Stimulated activated CD8-positive, alpha-beta memory T cell treated with anti-CD3 and anti-CD28 coated beads, Interleukin-2, amount 100 ng/mL, for 1 hour (primary cell): ENCODE measurements at regions not wholly inside any gene's neighbourhood (a gene's known extent, or its start where the extent isn't known, plus 50 kb on each side); places are given as distances from the start of the nearest gene placed in this dataset.
"Not testable (repeated sequence)": the region's sequence is repeated elsewhere in the genome, so short reads cannot be mapped to it uniquely, and the experiment has no call there.

ENCODE experiments used
- DNase-seq, 2 donors: peaks; one replicate each; pipeline ENCODE4 v3.0.0-alpha.2; 2020; ENCODE audit warnings: low read depth in 2 of 2

DNA sequence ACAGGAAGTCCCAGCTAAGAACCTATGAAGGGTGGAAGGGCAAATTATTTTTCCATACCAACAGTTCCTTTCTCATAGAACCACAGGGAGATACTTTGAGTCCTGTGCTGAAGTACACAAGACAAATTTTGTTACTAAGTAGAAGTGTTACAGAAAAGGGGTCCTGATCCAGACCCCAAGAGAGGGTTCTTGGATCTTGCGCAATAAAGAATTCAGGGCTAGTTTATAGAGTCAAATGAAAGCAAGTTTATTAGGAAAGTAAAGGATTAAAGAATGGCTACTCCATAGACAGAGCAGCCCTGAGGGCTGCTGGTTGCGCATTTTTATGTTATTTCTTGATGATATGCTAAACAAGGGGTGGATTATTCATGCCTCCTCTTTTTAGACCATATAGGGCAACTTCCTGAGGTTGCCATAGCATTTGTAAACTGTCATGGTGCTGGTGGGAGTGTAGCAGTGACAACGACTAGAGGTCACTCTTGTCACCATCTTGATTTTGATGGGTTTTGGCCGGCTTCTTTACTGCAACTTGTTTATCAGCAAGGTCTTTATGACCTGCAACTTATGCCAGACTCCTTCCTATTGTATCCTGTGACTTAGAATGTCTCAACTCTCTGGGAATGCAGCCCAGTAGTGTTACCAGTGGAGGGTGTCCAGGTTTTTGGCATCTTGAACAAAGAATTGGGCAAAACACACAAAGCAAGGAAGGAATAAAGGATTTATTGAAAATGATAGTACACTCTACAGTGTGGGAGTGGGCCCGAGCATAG lies 409.4 kb downstream of the SH2D4B start:
- DNase-seq: no peak

DNA sequence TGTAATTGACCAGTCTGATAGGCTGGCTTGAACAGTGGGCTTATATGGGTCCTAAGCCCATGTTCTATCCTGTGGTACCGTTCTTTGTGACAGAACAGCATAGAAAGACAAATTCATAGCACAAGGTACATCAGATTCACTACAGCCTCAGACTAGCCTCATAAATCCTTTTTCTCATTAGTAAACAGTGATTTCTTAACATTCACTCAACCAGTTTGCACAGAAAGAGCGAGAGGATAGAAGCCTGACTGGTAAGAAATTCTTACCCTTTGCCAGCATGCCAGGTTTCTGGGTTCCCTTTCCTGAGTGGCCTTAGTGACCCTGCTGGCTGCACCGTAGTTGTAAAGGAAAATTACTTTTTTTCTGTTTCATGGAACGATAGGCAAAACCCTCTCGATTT lies 412.1 kb downstream of the SH2D4B start:
- DNase-seq: no peak

DNA sequence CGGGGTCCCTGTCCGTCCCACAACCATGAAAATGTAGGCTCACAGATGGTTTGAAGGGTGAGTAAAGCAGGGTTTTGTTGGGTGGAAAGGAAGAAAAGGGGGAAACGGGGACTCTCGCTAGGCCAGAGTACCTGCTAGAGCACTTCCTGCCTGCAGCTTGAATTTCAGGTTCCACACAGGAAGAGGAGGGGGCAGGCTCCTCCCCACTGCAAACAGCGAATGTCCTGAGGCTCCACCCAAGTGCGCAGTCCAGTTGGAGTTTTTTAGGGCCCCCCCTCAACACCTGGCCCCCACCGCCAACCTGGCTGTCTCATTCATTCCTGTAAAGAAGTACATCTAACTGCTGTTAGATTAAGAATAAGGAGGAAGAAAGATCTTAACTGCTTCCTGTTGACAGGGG lies 414.7 kb downstream of the SH2D4B start:
- DNase-seq: no peak

DNA sequence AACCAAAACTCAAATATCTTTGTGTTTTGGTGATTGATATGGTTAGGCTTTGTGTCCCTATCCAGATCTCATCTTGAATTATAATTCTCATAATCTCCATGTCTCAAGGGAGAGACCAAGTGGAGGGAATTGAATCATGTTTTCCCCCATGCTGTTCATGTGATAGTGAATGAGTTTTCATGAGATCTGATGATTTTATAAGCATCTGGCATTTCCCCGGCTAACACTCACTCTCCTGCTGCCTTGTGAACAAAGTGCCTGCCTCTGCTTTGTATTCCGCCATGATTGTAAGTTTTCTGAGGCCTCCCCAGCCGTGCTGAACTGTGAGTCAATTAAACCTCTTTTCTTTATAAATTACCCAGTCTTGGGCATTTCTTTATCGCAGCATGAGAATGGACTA lies 419.5 kb downstream of the SH2D4B start:
- DNase-seq: no peak

DNA sequence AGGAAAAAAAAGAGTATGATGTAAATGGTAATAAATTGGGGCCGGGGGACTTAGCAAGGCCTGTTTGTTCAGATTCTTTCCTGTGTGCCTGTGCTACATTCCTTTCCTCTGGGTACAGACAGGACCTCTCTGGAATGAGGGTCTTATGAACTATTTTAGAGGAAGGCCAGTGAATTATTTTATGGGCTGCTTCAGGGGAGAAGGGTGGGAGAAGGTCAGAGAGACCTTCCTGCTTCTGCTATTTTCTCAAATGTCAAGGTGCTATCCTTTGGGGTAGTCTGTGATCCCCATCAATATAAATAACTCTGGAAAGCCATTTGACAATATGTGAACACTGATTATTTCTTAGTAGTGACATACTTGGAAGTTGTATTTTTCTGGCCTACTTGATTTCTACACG lies 426.5 kb downstream of the SH2D4B start:
- no peak for DNase-seq

DNA sequence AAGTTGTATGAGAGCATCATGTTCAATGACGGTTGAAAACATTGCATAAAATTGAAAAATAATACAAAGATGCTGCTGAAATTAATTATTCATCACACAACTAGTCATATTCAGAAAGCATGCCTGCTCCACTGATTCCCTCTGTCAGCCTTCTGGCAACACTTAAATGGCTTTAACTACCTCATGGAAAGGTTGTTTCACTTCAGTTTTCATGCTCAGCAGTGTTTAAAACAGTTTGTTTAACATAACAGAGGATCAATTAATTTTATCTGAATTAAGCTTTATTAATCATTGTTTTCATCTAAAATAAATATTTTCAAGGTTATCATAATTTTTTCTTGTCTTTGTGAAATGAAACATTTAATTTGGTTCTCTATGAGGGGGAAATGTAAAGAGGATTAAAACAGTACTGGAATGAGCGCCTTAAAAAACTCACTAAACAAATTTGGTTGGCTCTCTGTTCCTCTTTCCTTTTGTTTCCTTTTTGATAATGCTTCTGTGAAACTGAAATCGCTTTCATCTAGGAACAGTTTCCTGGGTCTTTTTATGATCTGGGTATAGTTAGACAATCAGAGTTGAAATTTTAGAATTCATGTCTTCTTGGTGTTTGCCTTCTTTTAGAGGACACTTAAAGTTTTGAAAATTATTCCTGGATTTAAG lies 427.4 kb downstream of the SH2D4B start:
- no peak for DNase-seq

DNA sequence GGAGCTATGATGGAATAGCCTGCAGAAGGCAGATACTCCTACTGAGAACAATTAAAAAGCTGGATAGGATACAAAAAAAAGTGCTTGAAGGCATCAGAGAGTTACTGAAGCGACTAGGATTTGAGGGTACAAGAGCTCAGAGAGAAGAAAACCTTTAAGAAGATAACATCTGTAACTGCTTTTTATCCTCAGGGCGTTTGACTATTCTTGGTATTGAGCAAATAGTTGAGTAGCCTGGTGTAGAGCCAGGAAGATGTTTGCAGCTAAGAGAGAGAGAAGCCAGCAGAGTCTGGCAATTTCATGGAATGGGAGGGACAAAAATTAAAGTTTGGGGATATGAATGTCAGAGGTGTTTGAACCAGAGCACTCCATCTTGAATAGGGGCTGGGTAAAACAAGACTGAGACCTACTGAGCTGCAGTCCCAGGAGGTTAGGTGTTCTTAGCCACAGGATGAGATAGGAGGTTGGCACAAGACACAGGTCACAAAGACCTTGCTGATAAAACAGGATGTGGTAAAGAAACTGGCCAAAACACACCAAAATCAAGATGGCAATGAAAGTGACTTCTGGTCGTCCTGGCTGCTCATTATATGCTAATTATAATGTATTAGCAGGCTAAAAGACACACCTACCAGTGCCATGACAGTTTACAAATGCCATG lies 428.8 kb downstream of the SH2D4B start:
- no peak for DNase-seq

DNA sequence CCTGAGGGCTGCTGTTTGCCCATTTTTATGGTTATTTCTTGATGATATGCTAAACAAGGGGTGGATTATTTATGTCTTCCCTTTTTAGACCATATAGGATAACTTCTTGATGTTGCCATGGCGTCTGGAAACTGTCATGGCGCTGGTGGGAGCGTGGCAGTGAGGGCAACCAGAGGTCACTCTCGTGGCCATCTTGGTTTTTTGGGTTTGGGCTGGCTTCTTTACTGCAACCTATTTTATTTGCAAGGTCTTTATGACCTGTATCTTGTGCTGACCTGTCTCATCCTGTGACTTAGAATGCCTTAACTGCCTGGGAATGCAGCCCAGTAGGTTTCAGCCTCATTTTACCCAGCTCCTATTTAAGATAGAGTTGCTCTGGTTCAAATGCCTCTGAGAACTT lies 429.7 kb downstream of the SH2D4B start:
- DNase-seq: not testable (repeated sequence)

DNA sequence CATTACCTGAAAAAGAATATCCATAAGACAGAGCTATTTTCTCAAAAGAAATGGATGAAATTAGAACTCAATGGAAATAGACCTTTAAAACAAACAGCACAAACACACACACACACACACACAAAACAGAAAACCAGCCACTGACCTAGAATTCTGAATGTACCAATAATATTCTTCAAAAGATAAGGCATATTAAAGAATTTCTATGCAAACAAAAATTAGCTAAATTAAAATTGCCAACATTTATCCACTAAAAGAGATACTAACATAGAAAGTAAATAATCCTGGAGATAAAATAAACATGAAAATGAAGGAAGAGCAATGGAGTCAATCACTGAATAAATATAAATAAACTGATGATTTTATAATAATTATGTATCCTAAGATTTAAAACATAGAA lies 431.2 kb downstream of the SH2D4B start:
- no peak for DNase-seq

DNA sequence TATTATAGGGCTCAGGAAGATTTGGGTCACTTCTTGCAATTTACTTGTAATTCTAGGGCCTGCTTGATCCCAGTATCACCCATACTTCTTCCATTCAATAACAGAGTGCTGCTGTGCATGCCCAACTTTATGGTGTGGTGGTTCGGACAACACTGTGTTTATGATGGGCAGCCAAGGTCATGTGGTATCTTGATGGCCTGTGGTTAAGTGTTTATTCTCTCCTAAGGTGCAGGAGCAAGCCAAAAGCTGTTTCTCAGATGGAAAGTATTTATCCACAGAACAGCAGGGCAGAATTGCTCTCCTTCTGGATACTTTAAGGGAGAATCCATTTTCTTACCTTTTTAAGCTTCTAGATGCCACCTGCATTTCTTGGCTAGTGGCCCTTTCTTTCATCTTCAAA lies 433.8 kb downstream of the SH2D4B start:
- no peak for DNase-seq

DNA sequence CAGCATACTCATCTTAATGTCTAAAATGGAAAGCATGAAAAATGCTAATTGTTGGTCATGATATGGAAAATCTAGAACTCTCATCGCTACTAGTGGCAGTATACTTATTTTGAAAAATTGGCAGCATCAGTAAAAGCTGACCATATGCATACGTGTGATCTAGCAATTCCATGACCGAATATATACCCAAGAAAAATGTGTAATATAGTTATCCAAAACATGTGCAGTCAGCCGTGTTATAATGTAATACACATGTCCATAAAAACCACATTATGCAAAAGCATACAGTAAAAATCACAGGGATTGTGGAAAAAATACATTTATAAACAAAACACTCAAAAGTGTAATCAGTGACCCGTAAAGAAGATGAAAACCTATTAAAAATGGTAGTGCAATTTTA lies 439.0 kb downstream of the SH2D4B start:
- no peak for DNase-seq

DNA sequence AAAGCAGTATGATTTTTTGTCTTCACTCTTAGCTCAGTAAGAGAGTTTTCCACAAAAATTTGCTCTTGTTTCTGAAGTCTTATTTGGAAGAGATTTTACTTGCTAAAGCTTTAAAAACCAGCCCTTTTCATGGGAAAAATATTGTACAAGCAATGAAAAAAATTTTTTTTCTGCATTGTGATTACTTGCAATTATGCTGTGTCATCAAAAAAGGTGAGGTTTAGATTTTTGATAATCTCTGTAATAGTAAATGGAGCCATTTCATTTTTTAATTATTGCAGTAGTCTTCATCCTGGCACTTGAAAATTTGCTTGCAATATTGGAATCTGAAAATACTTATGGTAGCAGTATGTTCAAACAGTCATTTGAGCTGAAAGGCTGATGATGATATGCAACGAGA lies 447.4 kb downstream of the SH2D4B start:
- DNase-seq: no peak

DNA sequence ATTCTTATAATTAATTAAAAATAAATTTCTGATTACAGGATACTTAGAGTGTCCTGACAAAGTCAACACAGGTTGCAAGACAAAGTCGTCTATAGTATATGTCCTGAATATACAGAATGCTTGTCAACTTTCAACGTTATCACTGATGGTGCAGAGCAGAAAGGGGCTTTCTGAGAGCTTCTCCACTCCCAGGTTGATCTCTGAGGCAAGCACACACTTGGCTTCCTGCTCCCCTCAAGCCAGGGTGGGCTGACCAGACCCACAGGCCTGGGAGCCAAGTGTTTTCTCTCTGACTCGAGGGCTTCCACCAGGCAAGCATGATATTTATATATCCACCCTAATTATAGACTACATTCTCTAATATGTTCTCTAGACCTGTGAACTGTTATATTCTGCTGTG lies 448.9 kb downstream of the SH2D4B start:
- DNase-seq: no peak

DNA sequence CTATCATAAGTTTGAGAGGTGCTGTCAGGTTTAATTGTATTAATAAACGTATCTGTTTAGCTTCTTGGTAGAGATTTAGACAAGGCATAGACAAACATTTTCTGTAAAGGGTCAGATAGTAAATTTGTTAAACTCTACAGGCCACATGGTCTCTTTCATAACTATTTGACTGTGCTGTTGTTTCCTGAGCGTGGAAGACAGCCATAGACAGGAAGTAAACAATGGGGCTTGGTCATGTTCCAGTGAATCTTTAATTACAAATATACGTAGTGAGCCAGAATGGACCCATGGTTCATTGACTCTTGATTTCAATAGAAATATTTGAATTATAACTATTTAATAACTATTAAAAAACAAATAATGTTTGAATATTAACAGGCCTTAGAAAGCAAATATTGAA lies 451.1 kb downstream of the SH2D4B start:
- DNase-seq: no peak

DNA sequence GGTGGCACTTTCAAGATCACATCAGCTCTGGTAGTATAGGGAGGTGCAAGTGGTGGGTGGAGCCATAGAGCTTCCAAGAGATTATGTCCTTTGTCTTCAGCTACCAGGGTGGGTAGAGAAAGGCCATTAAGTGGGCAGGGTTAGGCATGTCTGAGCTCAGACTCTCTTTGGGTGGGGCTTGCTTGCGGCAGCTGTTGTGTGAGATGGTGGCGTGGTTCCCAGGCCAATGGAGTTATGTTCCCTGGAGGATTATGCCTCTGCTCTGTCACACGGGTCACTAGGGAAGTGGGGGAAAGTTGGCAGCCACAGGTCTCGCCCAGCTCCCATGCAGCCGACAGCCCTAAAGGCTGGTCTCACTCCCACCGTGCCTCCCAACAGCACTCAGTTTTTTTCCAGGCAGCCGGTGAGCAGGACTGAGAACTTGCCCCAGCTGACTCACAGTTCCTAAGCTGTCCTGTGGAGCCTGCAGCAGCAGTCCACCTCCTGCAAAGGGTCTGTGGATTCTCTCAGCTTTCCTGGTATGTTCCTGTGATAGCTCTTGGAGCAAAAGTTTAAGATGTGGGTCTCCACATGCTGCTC lies 459.0 kb downstream of the SH2D4B start:
- no peak for DNase-seq

DNA sequence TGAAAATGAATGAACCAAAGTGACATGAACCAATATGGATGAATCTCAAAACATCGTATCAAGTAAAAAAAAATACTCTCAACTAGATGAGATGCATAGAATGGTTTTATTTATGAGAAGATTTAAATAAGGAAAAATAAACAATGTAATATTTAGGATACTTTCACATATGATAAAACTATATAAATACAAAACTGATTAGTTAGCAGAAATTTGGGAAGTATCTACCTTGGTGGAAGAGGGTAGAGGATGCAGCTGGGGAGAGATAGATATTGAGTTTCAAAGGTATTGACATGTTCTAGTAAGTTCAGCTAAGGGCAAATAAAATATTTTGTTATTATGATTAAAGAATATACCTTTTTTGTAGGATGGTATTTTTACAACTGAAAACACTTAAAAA lies 463.1 kb downstream of the SH2D4B start:
- no peak for DNase-seq

DNA sequence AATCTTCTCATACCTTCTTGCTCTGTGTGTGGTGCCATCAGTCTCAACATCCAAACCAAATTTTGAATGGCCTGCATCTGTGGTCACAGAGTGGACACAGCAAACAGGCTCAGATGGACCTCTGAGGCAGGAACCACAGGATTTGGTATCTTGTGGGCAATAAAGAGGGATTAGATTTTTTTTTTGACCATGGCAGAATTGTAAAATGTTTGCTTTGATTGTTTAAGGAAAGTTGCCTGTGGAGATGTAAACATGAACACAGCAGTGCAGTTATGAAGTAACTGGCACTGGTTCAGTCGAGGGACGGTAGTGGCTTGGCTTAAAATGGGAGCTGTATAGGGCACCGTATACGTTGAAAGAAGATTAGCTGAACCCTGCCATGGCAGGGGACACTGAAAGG lies 464.7 kb downstream of the SH2D4B start:
- DNase-seq: no peak

DNA sequence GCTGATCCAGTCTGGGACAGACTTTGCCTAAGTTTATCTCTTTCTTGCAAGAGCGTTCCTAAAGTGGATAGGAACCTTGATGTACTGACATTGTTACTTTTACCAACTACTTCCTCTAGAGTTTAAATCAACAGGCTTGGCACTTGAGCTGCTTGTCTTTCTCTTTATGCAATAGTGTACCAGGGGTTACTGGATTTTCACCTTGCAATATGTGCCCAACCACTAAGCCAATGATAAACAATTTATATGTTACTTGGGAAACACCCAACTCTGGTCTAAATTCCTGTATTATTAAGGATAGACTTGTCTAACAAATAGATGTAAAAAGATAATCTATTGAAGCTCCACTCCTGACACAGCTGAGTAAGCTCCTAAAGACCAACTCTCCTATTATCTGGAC lies 470.2 kb downstream of the SH2D4B start:
- DNase-seq: no peak

DNA sequence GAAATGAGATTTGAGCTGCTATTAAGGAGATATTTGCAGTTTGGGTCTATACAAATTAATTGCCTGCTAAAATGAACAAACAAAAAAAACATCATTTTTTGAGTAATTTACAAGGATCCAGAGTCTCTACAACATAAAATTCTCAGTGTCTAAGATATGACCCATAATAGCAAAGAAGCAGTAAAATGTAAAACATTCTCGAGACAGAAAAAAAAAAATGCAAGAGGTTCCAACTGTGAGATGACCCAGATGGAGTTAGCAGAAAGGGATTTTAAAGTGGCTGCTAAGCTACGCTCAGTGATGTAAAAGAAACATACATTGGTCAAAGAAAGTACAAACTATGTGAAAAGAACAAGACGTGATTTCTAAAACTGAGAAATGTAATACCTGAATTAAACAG lies 471.0 kb downstream of the SH2D4B start:
- DNase-seq: no peak

DNA sequence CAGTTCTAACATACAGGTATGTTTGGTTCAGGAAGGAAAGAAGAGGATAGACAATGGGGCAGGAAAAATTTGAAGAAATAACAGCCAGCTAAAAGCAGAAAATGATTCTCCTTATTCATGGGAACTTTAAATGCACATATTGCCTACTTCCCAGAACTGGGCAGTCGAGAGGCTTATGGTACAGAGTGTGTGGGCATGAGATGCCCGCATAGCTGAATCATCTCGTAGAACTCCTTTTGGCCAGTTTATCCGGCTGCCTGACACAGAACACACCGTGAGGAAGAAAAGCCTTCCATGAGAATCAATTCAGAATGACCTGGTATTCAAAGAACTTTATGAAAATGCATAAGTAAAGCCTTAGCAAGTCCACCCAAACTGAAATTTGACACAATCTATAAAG lies 471.6 kb downstream of the SH2D4B start:
- DNase-seq: no peak

DNA sequence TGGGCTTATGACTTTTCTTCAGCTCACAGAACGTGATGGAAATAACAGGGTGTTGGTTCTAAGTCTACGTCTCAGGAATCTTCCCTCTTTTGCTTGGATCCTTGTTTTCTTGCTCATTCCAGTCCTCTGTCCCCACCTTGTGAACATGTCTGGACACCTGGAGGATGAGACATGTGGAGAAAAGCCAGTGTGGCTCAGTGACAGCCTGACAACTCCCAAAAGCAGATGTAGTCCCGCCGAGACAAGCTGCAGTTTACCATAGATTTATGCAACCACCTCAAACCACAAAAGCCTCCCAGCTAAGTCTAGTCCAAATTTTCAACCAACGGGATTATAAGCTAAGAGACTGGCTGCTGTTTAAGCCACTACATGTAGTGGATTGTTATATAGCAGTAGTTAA lies 476.1 kb downstream of the SH2D4B start:
- DNase-seq: no peak

DNA sequence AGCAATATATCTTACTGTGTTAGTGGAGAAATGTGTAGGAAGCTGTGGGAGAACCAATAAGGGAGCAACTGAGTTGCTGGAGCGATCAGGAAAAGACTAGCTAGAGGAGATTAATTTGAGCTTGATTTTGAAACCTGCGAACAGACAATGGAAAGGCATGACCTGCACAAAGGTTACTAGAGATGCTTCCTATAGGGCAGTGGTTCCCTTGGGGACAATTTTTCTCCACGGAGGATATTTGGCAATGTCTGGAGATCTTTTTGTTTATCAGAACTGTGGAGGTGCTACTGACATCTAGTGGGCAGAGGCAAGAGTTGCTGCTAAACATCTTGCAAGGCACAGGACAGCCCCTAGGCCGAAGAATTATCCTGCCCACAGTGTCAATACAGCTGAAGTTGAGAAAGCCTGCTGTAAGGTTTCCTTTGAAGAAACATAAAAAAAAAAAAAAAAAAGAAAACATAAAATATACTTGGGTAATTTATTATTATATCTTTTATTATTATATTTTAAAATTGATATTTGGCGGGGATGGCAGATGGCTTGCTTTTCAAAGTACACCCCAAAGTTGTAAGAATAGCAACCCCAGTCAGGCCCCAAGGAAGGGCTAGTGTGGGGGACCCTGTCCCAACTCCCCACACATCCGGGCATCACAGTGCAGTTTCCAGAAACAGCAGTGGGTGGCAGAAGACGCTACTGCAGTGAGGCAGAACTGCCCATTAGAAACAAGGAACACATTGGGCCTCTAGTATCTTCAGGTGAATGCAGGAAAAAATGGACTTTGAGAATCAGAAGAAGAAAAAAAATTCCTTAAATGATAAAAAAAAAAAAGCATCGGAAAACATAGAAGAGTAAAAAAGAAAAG lies 481.6 kb downstream of the SH2D4B start:
- DNase-seq: no peak
